Panc1 (cell line): ENCODE measurements at regions not wholly inside any gene's neighbourhood (a gene's known extent, or its start where the extent isn't known, plus 50 kb on each side); places are given as distances from the start of the nearest gene placed in this dataset.

ENCODE experiments used
- ATAC-seq: fragments of 200-7000 bp; cut with Tn5 transposase; 2 replicates; pipeline ENCODE4 v1.9.1; 2020; ENCODE audit warnings: mild to moderate bottlenecking, moderate library complexity
- BruUV-seq: library from RNA; stranded (reverse); fragments of 400-500 nt; replicated peaks from 2 replicates; lab custom pipeline; 2021; lab: Mats Ljungman, UMichigan
- CTCF ChIA-PET: fragments of 300-600 bp; sonication (Branson Sonifier 250); formaldehyde crosslinking; loops from one replicate; lab custom pipeline; 2022; ENCODE audit warnings: antibody characterized with exemption; lab: Charles Lee
- POLR2A ChIA-PET: fragments of 300-600 bp; sonication (Branson Sonifier 250); formaldehyde crosslinking; loops from one replicate; lab custom pipeline; 2022; ENCODE audit warnings: antibody characterized with exemption; lab: Charles Lee
- DNase-seq: peaks from one replicate; pipeline ENCODE4 v3.0.0-alpha.2; 2010; ENCODE audit warnings: low read depth, low spot score
- H3K27ac ChIP-seq: 2 replicates; pipeline ENCODE4 v1.5.1; 2011; ENCODE audit warnings: mild to moderate bottlenecking, low read length, inconsistent platforms
- H3K27me3 ChIP-seq: fragments of 200-500 bp; sonication (Bioruptor generic); 2 replicates; pipeline ENCODE4 v1.6.0; 2014; ENCODE audit warnings: low read length, inconsistent platforms; ENCODE audit not compliant: control insufficient read depth, insufficient read depth
- H3K36me3 ChIP-seq: fragments of 200-500 bp; sonication (Bioruptor generic); 2 replicates; pipeline ENCODE4 v1.5.1; 2014; ENCODE audit warnings: inconsistent platforms, mild to moderate bottlenecking, low read length, moderate library complexity; ENCODE audit not compliant: control insufficient read depth, insufficient read depth
- H3K4me1 ChIP-seq: 2 replicates; pipeline ENCODE4 v1.5.1; 2011; ENCODE audit warnings: inconsistent platforms, mild to moderate bottlenecking, low read length, moderate library complexity; ENCODE audit not compliant: control insufficient read depth, insufficient read depth
- H3K4me3 ChIP-seq, 2 experiments: 2 replicates each; pipeline ENCODE4 v1.5.1; 2011 to 2012; ENCODE audit warnings: low read depth in 2 of 2, low read length in 2 of 2, mild to moderate bottlenecking in 2 of 2, inconsistent platforms in 1 of 2, moderate library complexity in 1 of 2
- H3K9me3 ChIP-seq: fragments of 200-500 bp; sonication (Bioruptor generic); 2 replicates; pipeline ENCODE4 v1.5.1; 2014; ENCODE audit warnings: low read depth, mild to moderate bottlenecking, inconsistent platforms, low read length, moderate library complexity; ENCODE audit not compliant: control insufficient read depth, insufficient read depth
- CTCF ChIP-seq: fragments of 450-650 bp; IDR thresholded peaks from 2 replicates; pipeline ENCODE4 v1.5.1; 2017; ENCODE audit warnings: mild to moderate bottlenecking
- POLR2AphosphoS5 ChIP-seq: IDR thresholded peaks from 2 replicates; pipeline ENCODE4 v1.6.1; 2012; ENCODE audit warnings: mild to moderate bottlenecking, low read depth, low read length, moderate library complexity
- REST ChIP-seq, 2 experiments: IDR thresholded peaks; 2 replicates each; pipeline ENCODE4 v1.6.1; 2011 to 2012; ENCODE audit warnings: low read depth in 2 of 2, control low read depth in 1 of 2, low read length in 1 of 2, mild to moderate bottlenecking in 1 of 2, moderate library complexity in 1 of 2; ENCODE audit not compliant: insufficient read depth in 1 of 2
- SIN3A ChIP-seq: IDR thresholded peaks from 2 replicates; pipeline ENCODE4 v1.6.1; 2012; ENCODE audit warnings: low read depth, mild to moderate bottlenecking, low read length, moderate library complexity, borderline replicate concordance; ENCODE audit not compliant: insufficient read depth
- TCF7L2 ChIP-seq: IDR thresholded peaks from 2 replicates; pipeline ENCODE4 v1.6.1; 2011; ENCODE audit warnings: mild to moderate bottlenecking, low read depth, low read length, inconsistent platforms
- in situ Hi-C: cut with HindIII; loops from 2 replicates; pipeline ENCODE4 v1.10.0; 2016; ENCODE audit warnings: low sequenced_read_pairs, low pct_unique_long_range_greater_than_20kb
- intact Hi-C: fragments of 100-400 bp; cut with micrococcal nuclease; formaldehyde crosslinking; loops from one replicate; pipeline ENCODE4 v1.10.0; 2022; ENCODE audit not compliant: unreplicated experiment

GRCh38 chr13:106117035-106117434, 418.4 kb downstream of the EFNB2 start:
- ATAC-seq, result no peak

GRCh38 chr13:106115081-106115480, 420.4 kb downstream of the EFNB2 start:
- ATAC-seq, result no peak
- ChIA-PET POLR2A (no interaction called here), CTCF (no interaction called here)
- Histone ChIP-seq H3K27ac (no peak overlapping the region), H3K36me3 (no peaks in the 10 kb centered on the region), H3K9me3 (no peaks in the 10 kb centered on the region), H3K27me3 (no peaks in the 10 kb centered on the region), H3K4me3 (no peak overlapping the region), H3K4me1 (no peaks in the 10 kb centered on the region)
- in situ Hi-C loops (no loop called here), intact Hi-C loops (no loop called here)
- no peak for TF ChIP-seq POLR2AphosphoS5
- TF ChIP-seq CTCF, result no peak
- no peak for TF ChIP-seq REST (IDR thresholded peaks at IDR 0.05; ENCODE audit: insufficient read depth in 1 of 2, low read depth in 2 of 2, low read length in 1 of 2)
- no peak for TF ChIP-seq SIN3A
- TF ChIP-seq TCF7L2, result no peak
- BruUV-seq, result no TSS peak
- no peak for DNase-seq

More at GRCh38 chr13:106117035-106117434, 418.4 kb downstream of the EFNB2 start:
- Histone ChIP-seq H3K4me3 (no peak overlapping the region), H3K27ac (no peak overlapping the region), H3K9me3 (no peaks in the 10 kb centered on the region), H3K4me1 (no peaks in the 10 kb centered on the region), H3K27me3 (no peaks in the 10 kb centered on the region), H3K36me3 (no peaks in the 10 kb centered on the region)
- no peak for DNase-seq
- CTCF ChIA-PET, result no interaction called here
- TF ChIP-seq CTCF (no peak), REST (IDR thresholded peaks at IDR 0.05; ENCODE audit: insufficient read depth in 1 of 2, low read depth in 2 of 2, low read length in 1 of 2) (no peak), TCF7L2 (no peak), POLR2AphosphoS5 (no peak), SIN3A (no peak)
- no TSS peak for BruUV-seq
- in situ Hi-C loops, result no loop called here
- intact Hi-C loops, result no loop called here
- POLR2A ChIA-PET, result no interaction called here
